ENCODE measurements at regions not wholly inside any gene's neighbourhood (a gene's known extent, or its start where the extent isn't known, plus 50 kb on each side); places are given as distances from the start of the nearest gene placed in this dataset.
"Not testable (repeated sequence)": the region's sequence is repeated elsewhere in the genome, so short reads cannot be mapped to it uniquely, and the experiment has no call there.

DNA sequence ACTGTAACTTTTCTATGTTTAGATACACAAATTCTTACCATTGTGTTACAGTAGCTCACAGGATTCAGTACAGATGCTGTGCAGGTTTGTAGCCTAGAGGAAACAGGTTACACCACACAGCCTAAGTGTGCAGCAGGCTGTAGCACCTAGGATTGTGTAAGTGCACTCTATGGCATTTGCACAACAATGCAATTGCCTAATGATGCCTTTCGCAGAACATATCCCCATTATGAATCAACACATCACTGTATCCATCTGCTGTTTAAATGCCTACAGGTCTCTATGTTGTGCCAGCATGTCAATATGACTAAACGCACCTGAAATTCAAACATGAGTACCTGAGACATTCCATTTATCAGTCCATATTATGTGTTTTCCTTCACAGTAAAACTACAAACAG is 138.0 kb upstream of the VOPP1 start:
- TF ChIP-seq POLR2AphosphoS5 (IDR thresholded peaks at IDR 0.05; ENCODE audit: low read depth): peak; percentile 35; the same call in 1 of the 2 replicates

DNA sequence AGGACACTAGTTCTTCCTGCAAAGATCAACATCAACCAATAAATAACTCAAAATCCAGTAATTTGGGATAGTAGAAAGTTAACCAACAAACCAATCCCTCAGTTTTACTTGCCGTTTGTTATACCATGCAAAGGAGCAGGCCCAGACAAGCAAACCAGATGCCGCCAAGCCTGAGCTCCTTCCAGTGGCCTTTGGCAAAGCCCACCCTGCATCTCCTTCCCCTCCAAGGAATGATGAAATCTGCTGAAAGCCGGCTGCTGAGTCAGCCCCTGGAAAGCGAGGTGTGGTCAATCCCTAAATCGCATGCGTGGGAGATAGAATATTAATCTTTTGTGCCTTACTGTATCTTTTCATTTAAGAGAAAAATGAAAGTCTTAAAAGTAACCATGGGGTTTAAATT is 135.7 kb upstream of the VOPP1 start:
- not testable (repeated sequence) for H3K27me3 ChIP-seq (ENCODE audit: insufficient read depth, poor library complexity, severe bottlenecking)

More for the DNA sequence above, 138.0 kb upstream of the VOPP1 start:
- peak in 1 of 2 experiments; percentile 69 for DNase-seq (ENCODE audit: low read depth in 1 of 2, low spot score in 1 of 2)
- H3K27me3 ChIP-seq (ENCODE audit: insufficient read depth, poor library complexity, severe bottlenecking); H3K27ac ChIP-seq (replicated peaks); H3K4me3 ChIP-seq (replicated peaks; ENCODE audit: insufficient read depth, low read length): not testable (repeated sequence)

DNA sequence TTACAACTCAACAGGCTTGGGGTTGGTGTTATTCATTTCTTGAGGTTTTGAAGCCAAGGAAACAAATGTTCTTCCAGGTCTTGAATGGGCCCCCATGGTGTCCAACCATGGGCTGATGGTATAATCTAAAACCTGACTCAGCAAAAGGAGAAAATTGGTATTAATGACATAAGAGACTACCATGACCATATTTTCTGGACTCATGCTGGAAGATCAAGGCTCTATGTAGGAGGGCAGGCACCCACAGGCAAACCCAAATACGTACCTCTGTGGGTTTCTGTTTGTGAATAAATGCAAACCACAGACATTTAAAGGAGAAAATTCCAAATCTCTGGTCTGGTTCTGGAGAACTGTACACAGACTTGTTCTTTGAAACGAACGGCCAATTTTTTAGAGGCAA is 135.1 kb upstream of the VOPP1 start:
- not testable (repeated sequence) for H3K27me3 ChIP-seq (ENCODE audit: insufficient read depth, poor library complexity, severe bottlenecking); H3K4me3 ChIP-seq (replicated peaks; ENCODE audit: insufficient read depth, low read length); DNase-seq (ENCODE audit: low read depth in 1 of 2, low spot score in 1 of 2); H3K27ac ChIP-seq (replicated peaks)

More for the DNA sequence above, 135.7 kb upstream of the VOPP1 start:
- H3K4me3 ChIP-seq (replicated peaks; ENCODE audit: insufficient read depth, low read length); H3K27ac ChIP-seq (replicated peaks); DNase-seq (ENCODE audit: low read depth in 1 of 2, low spot score in 1 of 2): not testable (repeated sequence)

DNA sequence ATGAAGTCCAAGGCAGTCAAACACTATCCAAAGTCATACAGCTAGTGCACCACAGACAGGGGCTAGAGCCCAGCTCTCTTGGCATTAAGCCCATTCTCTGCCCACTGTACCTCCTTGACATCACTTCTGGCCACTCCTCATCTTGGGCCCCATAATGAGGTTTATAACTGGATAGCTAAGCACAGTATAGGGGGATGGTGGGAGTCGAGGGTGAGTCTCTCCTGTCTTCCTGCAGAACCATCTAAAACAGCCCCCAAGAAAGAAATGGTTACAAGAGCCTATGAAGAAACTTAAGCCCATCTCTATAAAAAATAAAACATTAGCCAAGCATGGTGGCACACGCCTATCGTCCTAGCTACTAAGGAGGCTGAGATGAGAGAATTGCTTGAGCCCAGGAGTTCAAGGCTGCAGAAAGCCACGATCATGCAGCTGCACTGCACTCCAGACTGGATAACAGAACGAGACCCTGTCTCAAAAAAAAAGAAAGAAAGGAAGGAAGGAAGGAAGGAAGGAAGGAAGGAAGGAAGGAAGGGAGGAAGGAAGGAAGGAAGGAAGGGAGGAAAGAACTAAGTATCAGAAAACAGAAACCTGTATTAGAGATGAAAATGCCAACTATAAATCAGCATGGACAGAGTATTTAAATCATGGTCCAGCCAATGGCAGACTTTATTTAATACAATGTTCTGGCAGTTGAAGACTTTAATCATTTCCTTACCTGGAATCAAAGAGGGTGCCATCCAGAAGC is 134.3 kb upstream of the VOPP1 start:
- not testable (repeated sequence) for H3K4me3 ChIP-seq (replicated peaks; ENCODE audit: insufficient read depth, low read length); DNase-seq (ENCODE audit: low read depth in 1 of 2, low spot score in 1 of 2); H3K27me3 ChIP-seq (ENCODE audit: insufficient read depth, poor library complexity, severe bottlenecking); H3K27ac ChIP-seq (replicated peaks)

DNA sequence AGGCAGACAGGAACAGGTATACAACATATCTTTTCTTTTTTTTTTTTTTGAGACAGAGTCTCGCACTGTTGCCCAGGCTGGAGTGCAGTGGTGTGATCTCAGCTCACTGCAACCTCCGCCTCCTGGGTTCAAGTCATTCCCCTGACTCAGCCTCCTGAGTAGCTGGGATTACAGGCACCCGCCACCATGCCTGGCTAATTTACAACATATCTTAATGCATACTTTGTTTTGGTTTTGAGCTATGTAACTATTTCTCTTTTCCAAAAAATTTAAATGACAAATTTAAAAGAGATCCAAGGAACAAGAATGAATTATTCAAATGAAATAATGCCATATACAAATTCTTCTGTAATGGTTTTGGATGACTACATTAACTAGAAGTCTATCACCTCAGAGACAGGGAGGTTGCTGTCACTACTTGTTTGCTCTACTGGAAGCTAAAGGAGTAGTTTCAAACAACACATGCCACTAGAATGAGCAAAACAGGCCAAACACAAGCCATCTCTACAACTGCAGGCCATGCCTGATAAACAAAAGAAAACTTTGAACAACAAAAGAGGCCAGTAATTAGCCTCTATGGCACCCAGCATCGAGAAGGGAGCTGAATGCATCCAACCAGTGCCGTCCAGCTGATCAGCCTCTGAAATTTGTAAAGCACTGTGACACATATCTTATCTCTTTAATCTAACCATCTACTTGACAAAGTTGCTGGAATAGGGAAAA is 133.6 kb upstream of the VOPP1 start:
- H3K4me3 ChIP-seq (replicated peaks; ENCODE audit: insufficient read depth, low read length); H3K27ac ChIP-seq (replicated peaks); DNase-seq (ENCODE audit: low read depth in 1 of 2, low spot score in 1 of 2): not testable (repeated sequence)

DNA sequence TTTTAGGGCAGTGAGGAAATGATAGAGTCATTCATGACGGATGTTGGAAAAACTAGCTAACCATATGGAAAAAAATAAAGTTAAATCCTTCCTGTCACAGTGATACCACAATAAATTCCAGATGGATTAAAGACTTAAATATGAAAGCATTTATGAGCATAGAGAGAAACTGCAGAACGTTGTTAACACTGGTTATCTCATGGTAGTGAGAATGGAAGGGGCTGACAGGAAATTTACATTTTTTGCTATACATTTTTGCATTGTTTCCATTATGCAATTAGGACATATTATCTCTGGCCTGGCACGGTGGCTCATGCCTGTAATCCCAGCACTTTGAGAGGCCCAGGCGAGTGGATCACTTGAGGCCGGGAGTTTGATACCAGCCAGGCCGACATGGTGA is 130.5 kb upstream of the VOPP1 start:
- not testable (repeated sequence) for DNase-seq (ENCODE audit: low read depth in 1 of 2, low spot score in 1 of 2); H3K27ac ChIP-seq (replicated peaks)

More for the DNA sequence above, 133.6 kb upstream of the VOPP1 start:
- H3K27me3 ChIP-seq (ENCODE audit: insufficient read depth, poor library complexity, severe bottlenecking): not testable (repeated sequence)

DNA sequence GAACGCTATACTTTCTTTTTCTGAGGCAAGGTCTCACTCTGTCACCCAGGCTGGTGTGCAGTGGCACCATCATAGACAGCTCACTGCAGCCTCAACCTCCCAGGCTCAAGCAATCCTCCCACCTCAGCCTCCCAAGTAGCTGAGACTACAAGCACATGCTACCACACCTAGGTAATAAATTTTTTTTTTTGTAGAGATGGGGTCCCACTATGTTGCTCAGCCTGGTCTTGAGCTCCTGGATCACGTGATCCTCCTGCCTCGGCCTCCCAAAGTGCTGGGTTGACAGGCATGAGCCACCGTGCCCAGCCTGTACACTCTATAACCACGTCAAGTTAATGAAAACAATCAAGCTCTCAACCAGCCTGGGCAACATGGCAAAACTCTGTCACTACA is 127.1 kb upstream of the VOPP1 start:
- not testable (repeated sequence) for H3K27ac ChIP-seq (replicated peaks); H3K4me3 ChIP-seq (replicated peaks; ENCODE audit: insufficient read depth, low read length); DNase-seq (ENCODE audit: low read depth in 1 of 2, low spot score in 1 of 2); H3K27me3 ChIP-seq (ENCODE audit: insufficient read depth, poor library complexity, severe bottlenecking)

More for the DNA sequence above, 130.5 kb upstream of the VOPP1 start:
- H3K27me3 ChIP-seq (ENCODE audit: insufficient read depth, poor library complexity, severe bottlenecking); H3K4me3 ChIP-seq (replicated peaks; ENCODE audit: insufficient read depth, low read length): not testable (repeated sequence)

DNA sequence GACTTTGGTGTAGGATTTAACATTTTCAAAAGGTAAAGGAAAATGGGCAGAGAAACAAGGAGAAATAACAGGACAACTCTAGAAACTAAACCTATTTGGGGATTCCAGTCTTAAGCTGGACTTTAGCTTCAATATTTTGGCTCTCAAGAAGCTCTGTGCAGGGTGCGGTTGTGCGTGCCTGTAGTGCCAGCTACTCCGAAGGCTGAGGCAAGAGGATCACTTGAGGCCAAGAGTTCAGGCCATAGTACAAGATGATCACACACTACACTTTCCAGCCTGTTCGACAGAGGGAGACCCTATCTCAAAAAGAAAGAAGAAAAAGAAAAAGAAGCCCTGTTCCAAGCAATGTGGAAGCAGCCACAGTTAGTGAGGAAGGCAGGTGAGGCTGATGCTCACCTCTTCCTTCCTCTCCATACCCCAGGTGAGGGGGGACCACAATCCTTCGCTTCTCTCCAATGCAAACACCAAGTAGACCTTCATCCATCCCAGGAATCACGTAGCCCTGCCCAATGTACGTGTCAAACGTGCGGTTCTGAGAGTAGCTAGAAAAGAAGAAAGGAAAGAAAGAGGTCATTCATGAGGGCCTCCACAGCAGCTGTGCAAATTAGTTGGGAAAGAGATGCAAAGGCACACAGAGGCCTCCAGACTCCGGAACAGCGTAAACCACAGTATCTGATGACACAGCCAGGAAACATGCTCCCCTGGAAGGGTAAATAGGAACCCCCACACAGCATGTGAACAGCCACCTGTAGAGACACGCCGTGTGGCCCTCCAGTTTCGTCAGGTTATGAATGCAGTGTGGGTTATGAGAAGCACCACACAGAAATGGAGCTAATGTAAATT is 126.5 kb upstream of the VOPP1 start:
- peak overlapping the region; percentile 34 for H3K27ac ChIP-seq (replicated peaks)
- H3K27me3 ChIP-seq (ENCODE audit: insufficient read depth, poor library complexity, severe bottlenecking); H3K4me3 ChIP-seq (replicated peaks; ENCODE audit: insufficient read depth, low read length): not testable (repeated sequence)
- 0 out of 2 replicates have a peak, but pooled peaks have one; percentile 29 for TF ChIP-seq POLR2AphosphoS5 (IDR thresholded peaks at IDR 0.05; ENCODE audit: low read depth)
- DNase-seq (ENCODE audit: low read depth in 1 of 2, low spot score in 1 of 2): peak; percentile 7 to 65

DNA sequence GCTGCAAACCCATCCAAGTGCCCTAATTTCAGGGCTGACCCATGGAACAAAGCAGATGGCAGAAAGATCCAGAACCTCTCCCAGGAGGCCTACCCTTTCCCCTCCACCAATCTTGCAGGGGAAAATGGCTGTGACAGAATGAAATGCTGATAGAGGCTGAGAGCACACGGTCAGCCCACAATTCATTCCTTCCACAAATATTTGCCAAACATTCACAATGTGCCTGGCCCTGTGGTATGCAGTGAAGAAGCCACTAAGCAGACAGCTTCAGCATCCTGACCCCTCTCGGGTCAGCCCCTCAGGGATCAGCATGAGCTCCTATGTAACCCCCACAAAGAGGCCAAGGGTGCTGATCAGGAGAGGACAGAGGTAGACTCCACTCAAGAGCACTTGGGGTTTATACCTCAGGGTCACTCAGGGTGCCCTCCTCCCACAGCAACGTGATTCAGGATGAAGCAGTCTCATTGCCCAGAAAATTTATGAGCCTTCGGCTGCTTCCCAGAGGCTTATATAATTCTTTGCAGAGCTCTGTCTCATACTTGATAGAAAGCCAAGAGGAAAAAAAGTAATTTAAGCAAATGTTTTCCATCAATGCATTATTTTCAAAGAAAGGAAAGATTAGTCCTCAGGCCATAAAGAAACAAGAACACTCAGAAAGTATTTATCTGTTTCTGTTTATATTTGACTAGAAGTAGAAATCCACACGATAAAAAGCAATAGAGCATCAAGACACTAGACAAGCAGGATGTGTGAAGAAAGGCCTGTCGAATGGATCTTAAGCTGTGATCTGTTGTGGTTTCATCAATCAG is 123.8 kb upstream of the VOPP1 start:
- not testable (repeated sequence) for H3K27ac ChIP-seq (replicated peaks); H3K4me3 ChIP-seq (replicated peaks; ENCODE audit: insufficient read depth, low read length); DNase-seq (ENCODE audit: low read depth in 1 of 2, low spot score in 1 of 2); H3K27me3 ChIP-seq (ENCODE audit: insufficient read depth, poor library complexity, severe bottlenecking)

DNA sequence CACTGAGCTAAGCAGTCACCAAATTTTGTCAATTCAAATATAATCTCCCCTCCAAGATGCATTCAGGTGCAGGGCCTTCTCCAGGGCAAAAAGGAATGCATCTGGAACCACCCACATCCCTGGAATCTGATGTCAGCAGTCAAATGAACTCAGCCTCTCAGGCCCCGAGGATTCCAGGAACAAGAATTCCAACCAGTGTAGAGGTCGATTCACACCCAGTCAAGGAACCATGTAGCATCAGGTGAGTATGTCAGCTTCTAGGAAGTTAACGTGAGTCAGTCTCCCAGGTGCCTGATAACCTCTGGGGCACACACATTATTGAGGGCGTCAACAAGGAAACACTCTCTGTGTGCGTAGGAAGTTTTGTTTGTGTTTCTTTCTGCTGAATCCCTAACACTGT is 122.2 kb upstream of the VOPP1 start:
- H3K27me3 ChIP-seq (ENCODE audit: insufficient read depth, poor library complexity, severe bottlenecking); H3K27ac ChIP-seq (replicated peaks); DNase-seq (ENCODE audit: low read depth in 1 of 2, low spot score in 1 of 2); H3K4me3 ChIP-seq (replicated peaks; ENCODE audit: insufficient read depth, low read length): not testable (repeated sequence)

DNA sequence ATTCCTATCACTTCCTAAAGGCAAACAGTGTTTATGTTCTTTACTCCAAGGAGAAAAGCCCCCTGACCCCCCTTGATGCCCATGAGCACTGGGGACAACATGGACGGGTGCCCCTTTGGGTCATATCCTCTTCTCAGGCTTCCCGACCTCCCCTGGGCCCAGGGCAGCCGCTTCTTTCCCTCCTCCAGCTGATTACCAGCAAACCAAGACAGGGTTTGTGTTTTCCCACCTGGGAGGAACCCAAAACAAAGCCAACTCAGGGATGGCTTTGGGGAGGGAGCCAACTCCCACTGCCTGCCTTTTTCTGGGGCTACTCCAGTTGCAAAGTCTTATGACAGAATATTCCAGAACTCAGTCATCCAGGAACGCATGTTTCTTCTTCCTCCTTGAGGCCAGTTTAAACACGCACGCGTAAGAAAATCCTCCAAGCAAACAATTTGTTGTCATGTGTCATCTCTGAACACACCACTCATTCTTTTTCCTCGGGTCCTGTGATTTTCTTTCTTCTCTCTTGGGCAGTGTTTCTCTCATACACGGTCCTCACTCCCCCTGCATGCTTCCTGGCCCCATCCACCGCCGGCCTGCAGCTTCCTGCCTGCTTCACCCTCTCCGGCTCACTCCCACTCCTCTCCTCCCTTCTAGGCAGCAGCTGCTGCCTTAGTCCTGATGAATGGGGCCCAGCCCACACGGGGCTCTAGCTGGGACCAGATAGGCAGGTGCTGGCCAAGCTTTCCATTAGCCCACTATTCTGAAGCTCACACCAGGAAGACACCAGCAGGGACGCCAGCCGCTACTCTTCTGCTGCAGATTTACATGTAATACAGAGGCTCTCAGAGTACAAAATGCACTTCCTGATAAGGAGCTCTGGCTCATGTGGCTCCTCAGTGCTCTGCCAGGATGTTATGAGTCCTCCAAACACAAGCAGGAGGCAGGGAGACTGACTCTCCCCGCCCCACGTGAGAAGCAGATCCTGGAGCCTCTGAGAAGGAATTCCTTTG is 116.7 kb upstream of the VOPP1 start:
- H3K27ac ChIP-seq (replicated peaks); DNase-seq (ENCODE audit: low read depth in 1 of 2, low spot score in 1 of 2); H3K4me3 ChIP-seq (replicated peaks; ENCODE audit: insufficient read depth, low read length); H3K27me3 ChIP-seq (ENCODE audit: insufficient read depth, poor library complexity, severe bottlenecking): not testable (repeated sequence)

DNA sequence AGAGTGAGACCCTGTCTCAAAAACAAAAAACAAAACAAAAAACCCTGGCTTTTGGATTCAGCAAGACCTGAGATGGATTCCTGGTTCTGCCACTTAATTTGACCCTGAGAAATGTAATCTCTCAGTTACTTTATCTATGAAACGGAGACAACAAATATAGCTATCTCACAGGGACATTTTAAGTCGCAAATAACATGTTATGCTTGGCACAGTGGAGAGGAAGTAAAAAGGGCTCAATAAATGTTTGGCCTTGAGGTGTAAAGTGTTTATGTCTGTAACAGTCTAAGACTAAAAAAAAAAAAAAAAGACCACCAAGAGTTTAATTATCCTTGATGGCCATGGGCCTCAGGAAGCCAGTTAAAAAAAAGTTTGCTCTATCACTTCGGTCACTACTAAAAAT is 116.0 kb upstream of the VOPP1 start:
- not testable (repeated sequence) for H3K27me3 ChIP-seq (ENCODE audit: insufficient read depth, poor library complexity, severe bottlenecking); DNase-seq (ENCODE audit: low read depth in 1 of 2, low spot score in 1 of 2); H3K4me3 ChIP-seq (replicated peaks; ENCODE audit: insufficient read depth, low read length); H3K27ac ChIP-seq (replicated peaks)

DNA sequence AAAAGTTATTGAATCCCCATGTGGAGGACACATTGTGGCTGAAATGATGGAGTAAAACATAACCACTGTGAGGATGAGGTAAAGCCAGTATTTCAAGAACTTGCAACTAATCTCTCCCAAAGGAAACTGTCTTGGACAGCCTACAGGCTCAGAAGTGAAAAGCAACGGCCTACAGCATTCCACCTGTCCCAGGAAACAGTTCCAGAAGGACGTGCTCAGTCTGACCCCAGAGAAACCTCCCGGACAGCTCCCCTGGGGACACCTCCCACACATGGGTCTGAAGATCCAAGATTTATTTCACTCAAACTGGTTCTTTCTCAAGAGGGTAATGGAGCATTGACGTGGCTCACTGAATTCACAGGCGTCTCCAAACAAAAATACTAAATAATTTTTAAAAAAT is 115.0 kb upstream of the VOPP1 start:
- not testable (repeated sequence) for H3K4me3 ChIP-seq (replicated peaks; ENCODE audit: insufficient read depth, low read length); DNase-seq (ENCODE audit: low read depth in 1 of 2, low spot score in 1 of 2); H3K27me3 ChIP-seq (ENCODE audit: insufficient read depth, poor library complexity, severe bottlenecking); H3K27ac ChIP-seq (replicated peaks)

Data from HL-60 (cell line).